Fibroblast of peridontal ligament (primary cell): ENCODE measurements at regions not wholly inside any gene's neighbourhood (a gene's known extent, or its start where the extent isn't known, plus 50 kb on each side); places are given as distances from the start of the nearest gene placed in this dataset.

ENCODE experiments used
- DNase-seq: peaks from one replicate; pipeline ENCODE4 v3.0.0-alpha.2; 2010; ENCODE audit errors: extremely low read depth

DNA sequence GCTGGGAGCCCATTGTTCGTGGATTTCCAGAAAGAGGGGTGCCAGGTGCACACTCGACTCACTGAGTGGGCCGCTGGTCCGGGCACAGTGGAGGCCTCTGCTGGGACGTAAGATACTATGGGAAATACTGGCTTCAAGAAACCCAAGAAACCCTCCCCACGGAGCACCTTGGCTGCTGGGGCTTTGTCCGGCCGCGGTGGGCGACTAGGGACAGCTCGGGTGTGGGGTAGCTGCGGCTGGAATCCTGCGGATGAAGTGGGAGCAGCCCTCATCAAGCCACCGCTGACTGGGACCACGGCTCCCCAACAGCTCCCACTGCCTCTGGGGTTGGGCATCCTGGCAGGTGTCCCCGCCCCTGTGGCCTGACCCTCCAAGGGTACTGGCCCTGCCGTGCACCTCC, 69.5 kb upstream of the GATA5 start:
- DNase-seq: no peak

DNA sequence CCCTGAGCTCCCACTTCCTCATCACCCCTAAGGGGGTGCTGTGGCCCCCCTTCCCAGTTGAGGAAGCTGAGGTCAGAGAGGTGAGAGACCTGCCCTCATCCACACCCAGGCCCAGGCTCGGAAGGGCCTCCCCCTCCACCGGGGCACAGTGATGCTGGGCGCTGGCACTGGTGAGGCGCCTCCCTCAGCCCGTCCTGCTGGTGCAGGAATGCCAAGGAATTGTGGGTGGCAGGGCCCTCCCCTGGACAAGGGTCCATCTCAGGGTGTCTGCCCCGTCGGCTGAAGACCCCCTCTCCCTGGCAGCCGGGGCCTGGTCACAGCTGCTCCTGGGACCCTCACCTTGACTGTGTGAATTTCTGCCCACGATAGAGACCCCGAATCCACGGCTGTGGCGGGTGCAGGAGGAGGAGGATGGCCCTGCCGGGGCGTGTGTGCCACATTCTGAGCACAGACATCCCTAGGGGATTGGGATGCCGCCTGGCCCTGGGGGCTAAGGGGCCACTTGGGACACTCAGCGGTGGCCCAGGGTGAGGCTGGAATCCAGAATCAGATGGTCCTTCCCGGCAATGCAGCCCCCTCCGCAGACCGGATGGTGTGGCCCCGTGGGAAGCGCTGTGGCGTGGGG, 70.2 kb upstream of the GATA5 start:
- no peak for DNase-seq

DNA sequence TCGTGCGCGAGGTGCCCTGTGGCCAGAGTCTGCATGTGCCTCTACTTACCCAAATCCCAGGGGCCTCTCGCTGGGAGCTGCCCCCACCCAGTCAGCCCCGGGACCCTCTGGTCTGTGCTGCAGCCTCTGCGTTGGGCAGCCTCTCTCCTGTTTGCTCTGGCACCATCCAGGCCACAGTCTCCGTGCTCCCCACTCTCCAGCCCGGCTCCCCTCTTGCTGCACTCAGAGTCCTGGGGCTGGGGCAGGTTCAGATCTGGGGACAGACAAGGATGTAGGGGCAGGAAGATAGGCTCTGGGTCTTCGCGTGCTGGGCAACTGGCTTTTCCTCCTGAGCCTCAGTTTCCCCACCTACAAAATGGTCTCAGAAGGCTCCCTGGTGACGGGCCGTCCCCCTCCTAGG, 70.8 kb upstream of the GATA5 start:
- DNase-seq: no peak

DNA sequence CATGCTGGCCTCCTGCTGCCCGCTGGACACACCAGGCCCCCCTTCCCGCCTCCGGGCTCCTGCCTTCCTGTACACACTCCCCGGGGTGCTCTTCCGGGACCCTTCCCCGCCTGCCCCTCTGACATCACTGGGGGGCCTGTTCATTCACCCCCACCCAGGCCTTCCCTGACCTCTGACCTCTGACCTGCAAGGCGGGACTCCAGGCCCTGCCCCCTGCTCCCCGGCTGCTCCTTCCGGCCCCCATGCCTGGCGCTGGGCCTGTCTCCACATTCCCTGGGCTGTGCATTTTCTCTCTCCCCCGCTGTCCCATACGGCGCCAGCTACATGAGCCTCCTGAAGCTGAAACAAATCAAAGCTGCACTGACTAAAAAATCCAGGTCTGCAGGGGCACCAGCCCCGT, 71.6 kb upstream of the GATA5 start:
- no peak for DNase-seq

DNA sequence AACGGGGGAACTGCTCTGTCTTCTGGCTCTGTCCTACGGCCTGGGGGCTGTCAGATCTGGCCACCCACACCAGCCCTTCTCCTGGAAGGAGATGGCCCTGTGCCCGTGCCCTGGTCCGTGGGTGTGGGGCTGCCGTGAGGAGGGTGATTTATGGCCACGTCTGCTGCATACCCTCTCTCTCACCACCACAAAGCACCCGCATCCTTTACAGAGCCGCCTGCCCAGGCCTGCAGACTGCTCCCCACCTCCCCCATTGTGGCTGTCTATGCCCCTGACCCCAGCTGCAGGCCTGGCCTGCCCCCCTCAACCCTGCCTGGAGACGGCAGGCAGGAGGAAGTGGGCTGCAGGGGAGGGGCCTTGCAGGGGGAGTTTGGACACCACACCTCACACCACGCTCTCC, 72.7 kb upstream of the GATA5 start:
- no peak for DNase-seq

DNA sequence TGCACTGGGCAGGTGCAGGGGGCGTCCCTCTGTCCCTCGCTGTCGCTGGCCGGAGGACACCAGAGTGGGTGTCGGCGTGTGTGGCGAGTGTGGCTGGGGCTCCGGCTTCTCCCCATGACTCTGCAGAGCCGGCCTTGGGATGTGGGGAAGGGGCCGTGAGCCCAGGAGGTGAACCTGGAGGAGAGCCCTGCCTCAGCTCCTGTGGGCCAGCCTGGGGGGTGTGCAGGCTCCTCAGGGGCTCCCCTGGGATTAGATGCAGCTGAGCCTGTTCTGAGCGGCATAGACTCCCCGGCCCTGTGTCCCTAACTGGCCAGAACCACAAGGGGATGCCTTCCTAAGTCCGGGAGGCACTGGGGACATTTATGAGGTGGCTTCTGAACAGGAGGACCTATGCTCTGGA, 73.2 kb upstream of the GATA5 start:
- DNase-seq: no peak

DNA sequence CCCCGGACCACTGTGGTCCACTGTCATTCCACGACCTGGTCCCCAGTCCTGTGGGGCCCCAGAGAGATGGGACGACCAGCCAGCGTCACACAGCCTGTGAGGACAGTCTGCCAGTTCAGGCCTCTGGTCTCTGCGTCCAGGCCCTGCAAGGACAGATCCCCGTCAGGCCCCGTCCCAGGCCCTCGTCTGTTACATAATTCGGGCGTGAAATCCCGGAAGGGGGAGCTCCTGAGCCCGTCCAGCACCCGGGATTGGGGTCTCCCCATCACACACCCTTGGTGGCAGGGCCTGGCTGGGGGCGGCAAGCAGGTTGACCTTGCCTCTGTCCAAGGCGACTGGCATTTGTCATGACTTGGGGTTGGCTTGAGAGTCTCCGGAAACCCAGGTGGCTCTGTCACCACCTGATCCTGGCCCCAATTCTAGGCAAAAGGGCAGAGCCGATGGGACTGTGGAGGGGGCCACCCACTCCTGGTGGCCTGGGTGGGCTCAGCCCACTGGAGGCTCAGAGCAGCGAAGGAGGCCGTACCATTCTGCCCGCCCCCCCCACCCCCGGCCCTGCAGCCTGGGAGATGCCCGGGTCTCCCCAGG, 73.8 kb upstream of the GATA5 start:
- no peak for DNase-seq

DNA sequence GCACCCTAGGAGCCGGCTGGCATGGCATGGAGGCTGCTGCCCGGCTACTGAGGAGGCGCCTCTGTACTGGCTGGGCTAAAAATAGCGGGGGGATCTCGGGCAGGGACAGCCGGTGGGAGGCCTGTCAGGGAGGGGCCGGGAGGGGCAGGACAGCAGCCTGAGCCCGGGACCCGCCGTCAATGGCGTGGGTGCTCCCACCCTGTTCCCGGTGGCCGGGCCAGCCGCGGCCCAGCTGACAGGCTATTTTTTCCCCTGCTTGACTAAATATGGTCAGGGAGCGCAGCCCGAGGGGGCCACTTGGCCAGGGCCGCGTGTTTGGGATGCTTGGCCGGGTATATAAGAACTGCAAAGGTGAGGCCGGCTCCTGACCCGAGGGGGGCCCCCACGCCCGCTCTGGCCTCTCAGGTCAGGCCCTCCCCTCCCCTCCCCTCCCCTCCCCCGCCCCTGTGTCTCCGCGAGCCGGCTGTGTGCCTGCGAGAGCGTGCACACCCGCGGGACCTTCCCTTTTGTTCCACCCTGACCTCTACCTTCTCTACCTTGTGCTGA, 74.4 kb upstream of the GATA5 start:
- no peak for DNase-seq

DNA sequence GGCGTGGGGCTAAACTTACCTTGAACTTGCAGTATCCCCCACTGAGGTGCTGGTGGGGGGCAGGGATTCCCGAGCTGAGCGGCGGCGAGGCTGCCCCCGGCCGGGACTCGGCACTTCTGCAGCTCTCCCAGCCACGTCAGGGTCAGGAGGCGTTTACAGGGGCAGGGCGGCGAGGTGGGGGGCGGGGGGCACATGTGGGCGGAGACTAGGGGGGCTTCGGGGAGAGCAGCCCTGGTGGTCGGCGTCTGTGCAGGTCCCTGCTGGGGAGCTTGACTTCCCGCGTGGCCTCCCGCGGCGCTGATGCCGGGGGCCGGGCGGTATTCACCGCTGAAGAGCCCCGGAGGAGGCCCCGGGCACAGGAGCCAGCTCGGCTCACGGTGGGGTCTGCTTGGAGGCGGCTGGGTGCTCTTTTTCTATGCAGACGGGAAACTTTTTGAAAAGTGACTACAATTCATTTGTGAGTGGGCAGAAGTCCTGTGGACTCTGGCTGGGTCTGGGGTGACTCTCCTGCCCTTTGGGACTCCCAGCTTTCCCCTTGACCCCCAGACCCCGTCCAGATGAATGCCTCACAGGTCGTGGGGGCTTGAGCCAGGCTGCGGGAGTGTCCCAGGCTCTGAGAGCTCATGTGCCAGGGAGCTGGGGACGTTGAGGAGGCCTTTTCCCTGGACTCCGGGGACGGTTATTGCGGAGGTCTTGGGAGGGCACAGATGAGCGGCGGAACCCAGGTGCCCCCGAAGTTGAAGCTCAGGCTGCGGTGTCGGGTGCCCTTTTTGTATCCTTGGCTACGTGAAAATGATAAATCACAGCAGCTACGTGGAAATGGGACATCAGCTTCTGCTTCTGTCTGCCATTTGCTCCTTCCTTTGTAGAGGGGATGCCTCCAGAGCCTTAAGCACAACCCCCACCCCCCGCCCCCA, 75.9 kb upstream of the GATA5 start:
- DNase-seq: no peak

DNA sequence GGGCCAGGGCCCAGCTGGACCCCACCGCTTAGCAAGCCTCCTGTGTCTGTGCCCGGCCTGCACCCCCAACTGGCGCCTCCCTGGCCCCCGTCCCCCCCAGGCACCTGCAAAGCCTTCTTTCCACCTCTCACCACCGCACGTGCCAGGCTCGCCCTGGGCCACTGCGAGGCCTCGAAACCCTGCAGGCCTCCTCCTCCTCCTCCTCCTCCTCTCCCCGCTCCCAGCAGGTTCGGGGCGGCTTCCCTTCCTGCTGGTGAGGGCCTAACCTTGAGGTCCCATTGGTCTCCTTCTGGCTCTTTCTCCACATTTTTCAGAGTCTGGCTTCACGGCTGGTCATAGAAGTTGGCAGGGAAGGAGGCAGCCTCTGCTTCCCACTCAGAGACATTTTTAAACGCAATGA, 76.8 kb upstream of the GATA5 start:
- no peak for DNase-seq

DNA sequence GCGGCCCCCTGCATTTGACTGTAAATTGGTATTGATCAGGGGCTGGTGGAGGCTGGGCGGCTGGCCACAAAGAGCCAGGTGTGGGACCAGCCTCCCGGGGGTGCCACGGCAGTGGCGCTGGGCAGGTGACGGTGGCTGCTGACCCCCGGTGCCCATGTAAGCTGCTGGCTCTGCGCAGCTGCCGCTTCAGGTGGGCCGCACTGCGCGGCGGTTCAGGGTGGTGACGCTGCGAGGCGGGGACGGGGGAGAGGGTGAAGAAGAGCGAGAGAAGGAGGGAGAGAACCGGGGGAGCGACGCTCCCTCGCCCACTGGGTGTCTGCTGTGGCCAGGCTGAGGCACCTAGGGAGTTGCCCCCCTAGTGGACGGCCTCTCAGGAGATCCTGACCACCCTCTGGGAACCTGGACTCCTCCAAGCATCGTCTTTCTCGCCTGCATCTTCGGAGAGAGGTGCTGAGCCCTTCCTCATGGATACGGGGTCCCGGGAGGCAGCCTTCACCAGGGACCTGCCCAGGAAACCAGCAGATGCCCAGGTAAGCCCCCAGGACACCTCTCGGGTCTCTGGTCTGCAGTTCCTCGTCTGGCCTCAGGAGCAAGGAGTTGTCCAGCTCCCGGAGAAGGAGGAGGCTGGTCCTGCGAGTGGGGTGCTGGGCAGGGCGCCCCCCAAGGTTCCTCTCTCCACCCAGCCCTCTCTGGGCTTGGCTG, 77.5 kb upstream of the GATA5 start:
- no peak for DNase-seq

DNA sequence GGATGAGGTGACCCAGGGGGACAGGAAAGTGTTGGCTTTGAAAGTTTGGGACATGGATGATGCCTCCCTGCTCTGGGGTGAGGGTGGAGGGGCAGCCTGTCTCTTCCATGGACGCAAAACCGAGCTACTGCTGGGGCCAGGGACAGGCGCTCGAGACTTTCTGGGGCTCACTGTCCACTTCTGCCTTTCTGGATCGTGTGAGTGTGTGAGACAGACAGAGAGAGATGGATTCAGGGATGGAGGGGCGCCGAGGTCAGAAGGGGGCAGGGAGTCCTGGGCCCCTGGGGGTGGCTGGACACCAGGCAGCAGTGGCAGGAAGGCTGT, 78.0 kb upstream of the GATA5 start:
- no peak for DNase-seq

DNA sequence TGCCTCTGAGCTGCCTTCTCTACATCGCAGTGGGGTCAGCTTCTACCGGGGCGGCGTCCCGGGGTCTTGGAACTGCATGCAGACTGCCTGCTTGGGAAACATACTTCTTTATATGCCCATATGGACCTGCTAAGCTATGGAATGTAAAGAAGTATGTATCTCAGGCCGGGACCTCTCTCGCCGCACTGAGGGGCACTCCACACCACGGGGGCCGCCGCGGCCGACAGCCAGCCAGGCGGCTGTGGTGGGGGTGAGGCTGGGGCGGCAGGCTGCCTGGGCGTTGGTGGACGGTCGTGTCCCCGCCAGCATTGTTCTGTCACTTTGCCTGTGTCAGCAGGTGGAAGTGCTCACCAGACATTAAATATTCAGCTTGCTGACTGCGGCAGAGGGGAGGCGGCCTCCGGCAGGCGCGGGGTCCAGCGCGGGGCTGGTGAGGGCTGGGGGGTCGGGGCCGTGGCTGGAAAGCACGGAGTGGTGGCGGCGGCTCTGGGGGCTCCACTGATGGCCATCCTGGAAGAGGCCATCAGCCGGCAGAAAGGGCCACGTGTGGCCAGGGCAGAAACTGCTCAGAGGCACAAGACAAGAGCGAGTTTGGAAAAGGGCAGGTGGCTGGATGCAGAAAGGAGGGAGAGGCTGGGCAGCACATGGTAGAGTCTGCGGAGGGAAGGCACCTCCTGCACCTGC, 78.6 kb upstream of the GATA5 start:
- no peak for DNase-seq

DNA sequence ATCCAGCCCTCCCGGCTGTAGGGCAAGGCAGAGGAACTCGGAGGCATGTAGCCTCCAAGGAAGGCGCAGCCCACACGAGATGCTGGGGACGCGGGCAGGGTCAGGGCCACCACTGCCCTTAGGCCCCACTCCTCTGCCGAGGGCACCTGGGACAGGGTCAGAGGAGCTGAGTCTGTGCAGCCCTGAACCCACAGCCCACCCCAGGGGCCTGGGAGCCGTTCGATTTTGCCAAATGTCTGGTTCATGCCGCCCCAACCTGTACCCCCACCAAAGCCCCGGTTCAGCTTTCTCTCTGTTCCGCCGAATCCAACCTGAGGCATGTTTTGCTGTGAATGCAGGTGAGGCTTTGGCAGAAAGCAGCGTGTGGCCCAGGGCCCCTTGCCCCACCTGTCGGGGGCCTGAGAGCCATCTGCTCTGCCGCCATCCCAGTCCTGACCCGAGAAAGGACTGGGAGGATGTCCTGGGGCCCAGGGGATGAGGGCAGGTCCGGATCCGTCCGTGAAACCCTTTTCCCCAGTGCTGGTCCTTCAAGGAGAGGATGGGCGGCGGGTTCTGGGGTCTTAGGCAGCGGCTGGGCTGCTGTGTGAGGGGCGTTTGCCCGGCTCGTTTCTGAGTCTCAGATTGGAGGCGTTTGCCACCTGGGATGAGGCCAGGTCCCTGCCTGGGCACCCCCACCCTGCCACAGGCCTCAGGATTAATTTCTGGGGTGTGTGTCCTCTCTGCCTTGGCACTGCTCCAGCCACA, 79.3 kb upstream of the GATA5 start:
- no peak for DNase-seq

DNA sequence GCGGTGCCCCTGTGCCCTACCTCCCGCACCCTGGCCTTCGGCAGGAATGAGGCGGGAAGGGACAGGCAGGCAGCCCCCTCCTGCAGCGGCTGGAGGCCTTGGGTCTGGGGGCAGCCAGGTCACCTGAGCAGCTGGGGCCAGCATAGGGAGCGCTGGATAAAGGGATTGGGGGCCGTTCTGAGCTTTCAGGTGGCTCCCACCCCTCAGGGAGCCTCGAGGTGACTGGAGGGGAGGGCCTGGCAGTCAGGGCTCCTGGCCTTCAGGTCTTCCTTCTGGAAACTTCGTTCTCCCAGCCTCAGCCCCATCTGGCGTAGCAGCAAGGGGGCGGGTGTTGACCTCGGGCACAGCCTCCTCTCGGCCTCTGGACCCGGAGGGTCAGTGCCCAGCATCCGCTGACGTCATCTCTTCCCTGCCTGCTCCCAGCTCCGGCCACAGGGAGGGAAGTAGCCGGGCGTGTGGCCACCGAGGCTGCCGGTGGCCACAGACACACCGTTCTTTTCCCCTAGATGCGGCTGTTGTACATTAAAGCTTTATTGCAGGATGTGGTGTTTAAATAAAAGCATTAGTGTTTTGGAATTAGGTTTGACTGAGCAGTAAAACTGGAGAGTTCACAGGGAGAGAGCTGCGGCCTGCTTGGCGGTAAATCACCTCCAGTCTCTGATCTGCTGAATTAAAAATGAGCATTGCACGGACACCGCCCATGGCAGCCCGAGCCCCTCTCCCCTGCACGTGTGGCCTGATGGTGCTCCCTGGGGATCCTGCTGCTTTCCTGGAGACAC, 80.0 kb upstream of the GATA5 start:
- no peak for DNase-seq

DNA sequence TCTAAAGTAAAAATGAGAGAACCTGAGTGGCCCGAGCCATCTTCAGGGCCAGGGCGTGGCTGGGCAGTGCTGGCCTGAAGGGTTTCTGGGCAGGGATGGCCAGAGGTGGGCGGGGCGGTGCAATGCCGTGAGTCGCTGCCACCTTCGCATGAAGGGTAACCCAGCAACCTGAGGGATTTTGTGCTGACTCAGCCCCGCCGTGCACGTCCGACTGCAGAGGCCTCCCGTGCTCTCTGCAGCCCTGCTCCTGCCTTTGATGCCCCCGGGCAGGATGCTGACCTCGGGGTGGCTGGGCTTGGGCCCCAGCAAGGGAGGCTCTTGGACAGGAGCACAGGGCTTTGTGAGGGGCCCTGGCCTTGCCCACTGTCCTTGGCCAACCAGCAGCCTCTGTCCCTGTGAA, 81.7 kb upstream of the GATA5 start:
- DNase-seq: no peak

DNA sequence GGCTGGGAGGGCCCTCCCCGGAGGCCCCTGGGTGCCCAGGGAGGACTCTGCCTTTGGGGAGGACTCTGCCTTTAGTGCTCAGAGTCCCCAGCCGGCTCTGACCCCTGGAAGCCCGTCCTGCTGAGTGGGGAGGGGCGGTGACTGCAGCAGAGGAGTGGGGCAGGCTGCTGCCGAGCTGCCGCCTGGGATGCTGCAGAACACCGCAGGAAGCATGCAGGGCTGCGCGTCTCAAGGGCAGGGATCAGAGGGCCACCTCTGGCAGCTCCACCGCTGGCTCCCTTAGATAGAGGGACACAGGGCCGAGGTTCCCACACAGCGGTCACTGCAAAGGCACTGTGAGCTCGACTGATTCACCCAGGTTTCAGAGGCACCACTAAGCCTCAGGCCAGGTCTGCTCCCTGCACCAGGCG, 82.2 kb upstream of the GATA5 start:
- no peak for DNase-seq

DNA sequence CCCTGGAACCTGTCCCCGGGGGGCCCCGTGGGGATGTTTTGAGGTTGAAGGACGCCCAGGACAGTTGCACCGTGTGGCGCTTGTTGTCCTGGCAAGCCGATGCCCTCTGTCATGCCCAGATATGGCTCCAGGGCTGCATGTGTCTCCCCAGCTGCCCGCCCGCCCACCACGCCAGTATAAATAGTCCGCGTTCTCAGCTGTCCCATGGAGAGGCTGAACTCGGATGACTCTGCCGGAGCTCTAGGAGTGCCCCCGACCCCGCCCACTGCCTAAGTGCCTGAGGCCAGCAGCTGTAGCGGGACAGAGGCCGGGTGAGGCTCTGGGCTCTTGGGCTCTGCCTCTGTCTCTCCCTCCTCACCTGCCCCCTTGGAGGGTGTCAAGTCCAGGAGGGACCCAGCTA, 83.0 kb upstream of the GATA5 start:
- DNase-seq: no peak

DNA sequence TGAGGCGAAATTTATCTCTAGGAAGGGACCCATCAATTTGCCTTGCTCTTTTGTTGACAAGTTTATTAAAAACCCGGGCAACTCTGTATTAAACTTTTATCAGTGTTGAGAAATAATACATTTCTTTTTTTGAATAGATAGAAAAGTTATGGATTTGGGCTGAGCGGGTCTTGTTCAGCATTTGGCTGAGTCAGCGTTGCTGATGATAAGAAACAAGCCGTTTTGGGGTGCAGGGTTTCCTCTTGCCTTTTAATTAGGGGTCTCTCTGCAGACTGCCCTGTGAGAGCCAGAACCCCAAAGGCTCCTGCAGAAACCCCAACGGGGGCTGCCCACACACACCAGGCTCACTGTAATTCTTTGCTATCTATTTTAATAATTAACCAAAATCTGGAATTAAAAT, 82.1 kb upstream of the SLCO4A1 start:
- no peak for DNase-seq

DNA sequence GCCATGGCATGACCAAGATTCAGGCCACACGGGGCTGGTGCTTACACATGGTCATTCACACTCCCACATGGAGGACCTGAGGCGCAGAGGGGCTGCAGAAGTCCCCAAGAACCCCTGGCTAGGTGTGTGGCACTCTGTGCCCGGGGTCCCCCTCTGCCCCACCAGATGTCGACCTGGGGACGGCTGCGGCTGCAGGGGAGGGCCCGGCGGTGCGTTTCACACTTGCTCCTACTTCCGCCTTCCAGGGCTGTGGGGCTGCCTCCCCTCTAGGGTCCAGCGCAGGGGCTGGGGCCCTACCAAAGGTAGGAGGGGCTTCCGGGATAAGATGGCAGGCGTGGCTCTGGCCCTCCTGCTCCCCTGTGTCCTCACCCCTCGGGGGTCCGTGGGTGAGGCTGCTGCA, 81.1 kb upstream of the SLCO4A1 start:
- no peak for DNase-seq
